Neural progenitor cell (in vitro differentiated cells): ENCODE measurements at regions not wholly inside any gene's neighbourhood (a gene's known extent, or its start where the extent isn't known, plus 50 kb on each side); places are given as distances from the start of the nearest gene placed in this dataset.

Experiments used
- DNase-seq: peaks from one replicate; pipeline ENCODE4 v3.0.0-alpha.2; 2016; ENCODE audit warnings: low spot score
- H2AFZ ChIP-seq: fragments of 200-600 bp; sonication (generic); replicated peaks from 2 replicates; pipeline ENCODE4 v1.6.1; 2016; ENCODE audit warnings: antibody characterized with exemption
- H3F3A ChIP-seq: fragments of 200-600 bp; sonication (generic); 2 replicates; pipeline ENCODE4 v1.6.1; 2016; ENCODE audit warnings: antibody characterized with exemption, low read depth
- H3K27ac ChIP-seq: fragments of 200-600 bp; sonication (generic); 2 replicates; pipeline ENCODE4 v1.5.1; 2016; ENCODE audit warnings: mild to moderate bottlenecking
- H3K27me3 ChIP-seq: fragments of 200-600 bp; sonication (generic); 2 replicates; pipeline ENCODE4 v1.6.1; 2016; ENCODE audit warnings: mild to moderate bottlenecking, moderate library complexity
- H3K36me3 ChIP-seq: fragments of 200-600 bp; sonication (generic); 2 replicates; pipeline ENCODE4 v1.5.1; 2016
- H3K4me1 ChIP-seq: fragments of 200-600 bp; sonication (generic); 2 replicates; pipeline ENCODE4 v1.6.1; 2016; ENCODE audit warnings: mixed run types
- H3K4me2 ChIP-seq: fragments of 200-600 bp; sonication (generic); 2 replicates; pipeline ENCODE4 v1.6.1; 2016
- H3K4me3 ChIP-seq: fragments of 200-600 bp; sonication (generic); 2 replicates; pipeline ENCODE4 v1.5.1; 2016
- H3K79me2 ChIP-seq: fragments of 200-600 bp; sonication (generic); 2 replicates; pipeline ENCODE4 v1.6.1; 2016; ENCODE audit warnings: low read depth
- H3K9ac ChIP-seq: fragments of 200-600 bp; sonication (generic); 2 replicates; pipeline ENCODE4 v1.6.1; 2016
- H3K9me3 ChIP-seq: fragments of 200-600 bp; sonication (generic); 2 replicates; pipeline ENCODE4 v1.5.1; 2016; ENCODE audit warnings: low read depth
- H4K20me1 ChIP-seq: fragments of 200-600 bp; sonication (generic); 2 replicates; pipeline ENCODE4 v1.6.1; 2016; ENCODE audit warnings: low read depth
- H3K27ac Mint-ChIP-seq: 3 replicates; pipeline ENCODE4 v1.8.0; 2021; ENCODE audit warnings: mixed read lengths
- H3K27me3 Mint-ChIP-seq: 2 replicates; pipeline ENCODE4 v1.8.0; 2022; ENCODE audit warnings: low read depth, mild to moderate bottlenecking, inconsistent platforms, moderate library complexity, mixed read lengths; ENCODE audit not compliant: insufficient read depth
- H3K36me3 Mint-ChIP-seq: 3 replicates; pipeline ENCODE4 v1.8.0; 2021; ENCODE audit warnings: mixed read lengths
- H3K4me1 Mint-ChIP-seq: 3 replicates; pipeline ENCODE4 v1.8.0; 2021; ENCODE audit warnings: mixed read lengths
- H3K4me3 Mint-ChIP-seq: 3 replicates; pipeline ENCODE4 v1.8.0; 2021; ENCODE audit warnings: mild to moderate bottlenecking, moderate library complexity, mixed read lengths
- H3K9me3 Mint-ChIP-seq: 3 replicates; pipeline ENCODE4 v1.8.0; 2020; ENCODE audit warnings: mixed read lengths
- EZH2 ChIP-seq: fragments of 200-600 bp; sonication (generic); IDR thresholded peaks from 2 replicates; pipeline ENCODE4 v1.6.1; 2017; ENCODE audit warnings: antibody characterized with exemption, mild to moderate bottlenecking, moderate library complexity
- EZH2phosphoT487 ChIP-seq: fragments of 200-600 bp; sonication (generic); IDR thresholded peaks from 2 replicates; pipeline ENCODE4 v1.6.1; 2017; ENCODE audit warnings: antibody characterized with exemption
- TF ChIP-seq, protein P1 (sequence below): fragments of 200-600 bp; sonication (generic); IDR thresholded peaks from 2 replicates; pipeline ENCODE4 v1.5.1; 2017; ENCODE audit warnings: antibody characterized with exemption, mild to moderate bottlenecking

DNA sequence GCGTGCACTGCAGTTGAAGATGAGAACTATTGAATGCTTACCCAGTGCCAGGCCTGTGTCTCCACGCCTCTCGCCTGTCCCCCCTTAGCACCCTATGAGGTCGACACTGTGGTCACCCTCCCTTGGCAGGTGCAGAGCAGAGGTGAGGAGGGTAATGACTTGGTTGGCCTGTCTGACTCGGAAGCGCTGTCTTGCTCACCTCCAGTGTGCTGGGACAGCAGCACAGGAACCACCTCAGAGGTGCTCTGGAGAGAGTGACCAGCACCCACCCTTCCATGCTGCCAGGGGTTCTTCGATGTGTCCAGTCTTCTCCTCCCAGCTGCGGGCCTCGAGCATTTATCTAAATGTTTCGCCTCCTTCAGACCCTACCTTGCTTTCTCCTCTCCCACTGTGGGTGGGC is 178.3 kb upstream of the IRX2 start:
- DNase-seq: no peak
- H3K9ac ChIP-seq: no peak overlapping the region
- H3K4me3 Mint-ChIP-seq: no peak overlapping the region
- peaks cover 2% of the 10 kb centered on the region for H3K9me3 Mint-ChIP-seq
- no peaks in the 10 kb centered on the region for H4K20me1 ChIP-seq
- no peaks in the 10 kb centered on the region for H3K27me3 ChIP-seq
- no peaks in the 10 kb centered on the region for H3K36me3 Mint-ChIP-seq
- no peaks in the 10 kb centered on the region for H3K4me1 Mint-ChIP-seq
- no peak overlapping the region for H3K27ac ChIP-seq
- H2AFZ ChIP-seq: no peak overlapping the region
- H3K27ac Mint-ChIP-seq: peak overlapping the region; percentile 58
- no peaks in the 10 kb centered on the region for H3K4me1 ChIP-seq
- TF ChIP-seq, protein P1, sequence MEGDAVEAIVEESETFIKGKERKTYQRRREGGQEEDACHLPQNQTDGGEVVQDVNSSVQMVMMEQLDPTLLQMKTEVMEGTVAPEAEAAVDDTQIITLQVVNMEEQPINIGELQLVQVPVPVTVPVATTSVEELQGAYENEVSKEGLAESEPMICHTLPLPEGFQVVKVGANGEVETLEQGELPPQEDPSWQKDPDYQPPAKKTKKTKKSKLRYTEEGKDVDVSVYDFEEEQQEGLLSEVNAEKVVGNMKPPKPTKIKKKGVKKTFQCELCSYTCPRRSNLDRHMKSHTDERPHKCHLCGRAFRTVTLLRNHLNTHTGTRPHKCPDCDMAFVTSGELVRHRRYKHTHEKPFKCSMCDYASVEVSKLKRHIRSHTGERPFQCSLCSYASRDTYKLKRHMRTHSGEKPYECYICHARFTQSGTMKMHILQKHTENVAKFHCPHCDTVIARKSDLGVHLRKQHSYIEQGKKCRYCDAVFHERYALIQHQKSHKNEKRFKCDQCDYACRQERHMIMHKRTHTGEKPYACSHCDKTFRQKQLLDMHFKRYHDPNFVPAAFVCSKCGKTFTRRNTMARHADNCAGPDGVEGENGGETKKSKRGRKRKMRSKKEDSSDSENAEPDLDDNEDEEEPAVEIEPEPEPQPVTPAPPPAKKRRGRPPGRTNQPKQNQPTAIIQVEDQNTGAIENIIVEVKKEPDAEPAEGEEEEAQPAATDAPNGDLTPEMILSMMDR: no peak
- TF ChIP-seq EZH2phosphoT487 (no peak), EZH2 (no peak)
- H3K79me2 ChIP-seq: no peaks in the 10 kb centered on the region
- H3K4me3 ChIP-seq: no peak overlapping the region
- no peaks in the 10 kb centered on the region for H3F3A ChIP-seq
- H3K4me2 ChIP-seq: no peak overlapping the region
- H3K36me3 ChIP-seq: no peaks in the 10 kb centered on the region
- peaks cover 3% of the 10 kb centered on the region for H3K27me3 Mint-ChIP-seq
- no peaks in the 10 kb centered on the region for H3K9me3 ChIP-seq

DNA sequence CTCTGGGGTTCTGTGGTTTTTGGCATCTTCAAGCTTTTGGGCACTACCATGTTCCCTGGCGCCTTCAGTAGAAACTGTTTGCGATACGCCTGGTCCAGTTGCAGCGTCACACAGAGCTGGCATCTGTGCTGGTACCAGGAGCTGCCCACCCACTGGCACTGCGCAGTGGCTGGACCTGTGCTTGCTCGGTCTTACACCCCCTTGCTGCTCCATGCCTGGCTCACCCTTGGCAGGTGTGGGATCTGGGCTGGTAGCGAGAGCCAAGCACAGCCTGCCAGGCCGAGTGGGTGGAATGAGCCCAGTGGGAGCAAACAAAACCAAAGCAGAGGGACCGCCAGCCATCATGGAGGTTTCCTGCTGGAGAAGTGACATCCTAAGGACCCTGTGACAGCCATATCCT is 170.2 kb upstream of the IRX2 start:
- no peak overlapping the region for H3K9ac ChIP-seq
- no peak overlapping the region for H2AFZ ChIP-seq
- H3K27me3 ChIP-seq: no peaks in the 10 kb centered on the region
- no peaks in the 10 kb centered on the region for H3K79me2 ChIP-seq
- no peak for DNase-seq
- H3K27ac ChIP-seq: no peak overlapping the region
- no peaks in the 10 kb centered on the region for H4K20me1 ChIP-seq
- Mint-ChIP-seq H3K4me1 (no peaks in the 10 kb centered on the region), H3K27me3 (peaks cover 4% of the 10 kb centered on the region), H3K27ac (no peak overlapping the region), H3K9me3 (peaks cover 8% of the 10 kb centered on the region), H3K36me3 (no peaks in the 10 kb centered on the region), H3K4me3 (no peak overlapping the region)
- no peak for TF ChIP-seq EZH2
- no peak for TF ChIP-seq EZH2phosphoT487
- TF ChIP-seq, protein P1: no peak
- H3K4me3 ChIP-seq: no peak overlapping the region
- H3K9me3 ChIP-seq: no peaks in the 10 kb centered on the region
- H3K36me3 ChIP-seq: no peaks in the 10 kb centered on the region
- no peaks in the 10 kb centered on the region for H3F3A ChIP-seq
- H3K4me1 ChIP-seq: no peaks in the 10 kb centered on the region
- no peak overlapping the region for H3K4me2 ChIP-seq

DNA sequence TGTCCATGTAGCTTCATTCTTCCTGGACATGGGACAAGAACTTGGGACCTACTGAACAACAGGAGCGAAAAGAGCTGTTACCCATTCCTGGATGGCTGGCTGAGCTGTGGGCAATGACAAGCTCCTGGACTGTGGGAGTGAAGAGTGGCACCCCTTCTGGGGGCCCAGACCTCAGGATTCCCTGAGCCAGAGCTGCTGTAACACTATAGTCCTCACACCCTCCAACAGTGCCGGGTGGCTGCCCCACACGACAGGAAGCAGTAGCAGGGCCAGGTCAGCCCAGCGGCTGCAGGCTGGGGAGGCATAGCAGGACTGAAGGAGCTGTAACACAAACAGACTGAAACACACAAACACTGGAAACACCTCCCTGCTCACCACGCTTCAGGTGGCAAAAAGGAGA is 169.7 kb upstream of the IRX2 start:
- H3K9me3 ChIP-seq: no peaks in the 10 kb centered on the region
- H4K20me1 ChIP-seq: no peaks in the 10 kb centered on the region
- H3K4me1 ChIP-seq: no peaks in the 10 kb centered on the region
- H3K27ac Mint-ChIP-seq: no peak overlapping the region
- no peak overlapping the region for H3K27ac ChIP-seq
- TF ChIP-seq EZH2phosphoT487: no peak
- TF ChIP-seq EZH2: no peak
- TF ChIP-seq, protein P1: no peak
- no peak overlapping the region for H2AFZ ChIP-seq
- no peaks in the 10 kb centered on the region for H3K27me3 ChIP-seq
- no peak overlapping the region for H3K9ac ChIP-seq
- H3K27me3 Mint-ChIP-seq: peaks cover 4% of the 10 kb centered on the region
- no peaks in the 10 kb centered on the region for H3K36me3 Mint-ChIP-seq
- H3F3A ChIP-seq: no peaks in the 10 kb centered on the region
- no peak overlapping the region for H3K4me2 ChIP-seq
- H3K4me3 ChIP-seq: no peak overlapping the region
- peaks cover 8% of the 10 kb centered on the region for H3K9me3 Mint-ChIP-seq
- H3K79me2 ChIP-seq: no peaks in the 10 kb centered on the region
- H3K4me1 Mint-ChIP-seq: no peaks in the 10 kb centered on the region
- H3K36me3 ChIP-seq: no peaks in the 10 kb centered on the region
- no peak overlapping the region for H3K4me3 Mint-ChIP-seq
- no peak for DNase-seq
